Testis (tissue), 2 donors: ENCODE measurements at regions not wholly inside any gene's neighbourhood (a gene's known extent, or its start where the extent isn't known, plus 50 kb on each side); places are given as distances from the start of the nearest gene placed in this dataset.

Experiments used
- DNase-seq: peaks from one replicate; pipeline ENCODE4 v3.0.0-alpha.2; 2019
- H3K27ac ChIP-seq, 2 donors: fragments of 200-600 bp; sonication (generic); one replicate each; pipeline ENCODE4 v1.5.1; 2019
- H3K27me3 ChIP-seq: fragments of 200-600 bp; sonication (generic); one replicate; pipeline ENCODE4 v1.5.1; 2019
- H3K36me3 ChIP-seq: fragments of 200-600 bp; sonication (generic); one replicate; pipeline ENCODE4 v1.5.1; 2017; ENCODE audit warnings: low read depth; ENCODE audit errors: missing control alignments
- H3K4me1 ChIP-seq: fragments of 200-600 bp; sonication (generic); one replicate; pipeline ENCODE4 v1.5.1; 2019
- H3K4me3 ChIP-seq, 2 donors: fragments of 200-600 bp; sonication (generic); one replicate each; pipeline ENCODE4 v1.5.1; 2017 to 2019
- H3K9me3 ChIP-seq: fragments of 200-600 bp; sonication (generic); one replicate; pipeline ENCODE4 v1.5.1; 2017
- CTCF ChIP-seq, 3 experiments: fragments of 450-650 bp in 2 of 3; fragments of 200-600 bp in 1 of 3; sonication (generic) in 1 of 3; IDR thresholded peaks; one replicate each; pipeline ENCODE4 v1.5.1; 2016 to 2019; ENCODE audit warnings: antibody characterized with exemption in 3 of 3, mild to moderate bottlenecking in 2 of 3, moderate library complexity in 1 of 3
- POLR2A ChIP-seq: fragments of 450-650 bp; IDR thresholded peaks from one replicate; pipeline ENCODE4 v1.6.1; 2017; ENCODE audit warnings: antibody characterized with exemption, mild to moderate bottlenecking, moderate library complexity
- WGBS, 2 donors: methylation state at CpG; one replicate each; pipeline ENCODE4 v1.1.5; 2018; 5-methylcytosine and 5-hydroxymethylcytosine counted together
- intact Hi-C: fragments of 100-400 bp; cut with DNase I; formaldehyde crosslinking; loops from one replicate; pipeline ENCODE4 v1.15.1; 2023; ENCODE audit warnings: low total_unique reads

- intact Hi-C loops = no loop called here
- 67 to 72% methylated on average over 11 of the region's 11 CpGs for WGBS, 2 donors
- Histone ChIP-seq H3K27ac (no peak overlapping the region), H3K36me3 (no peaks in the 10 kb centered on the region), H3K9me3 (no peaks in the 10 kb centered on the region), H3K4me3 (no peak overlapping the region), H3K27me3 (no peaks in the 10 kb centered on the region), H3K4me1 (no peaks in the 10 kb centered on the region)
- DNase-seq = peak; percentile 52
- TF ChIP-seq CTCF (IDR thresholded peaks at IDR 0.05) = no peak
- TF ChIP-seq POLR2A = no peak
Observed at GRCh38 chr20:22768266-22769178, 184.2 kb upstream of the FOXA2 start.

GRCh38 chr20:22770241-22770800 is 185.9 kb upstream of the FOXA2 start:
- Histone ChIP-seq H3K27ac (no peak overlapping the region), H3K4me3 (no peak overlapping the region), H3K27me3 (no peaks in the 10 kb centered on the region), H3K36me3 (no peaks in the 10 kb centered on the region), H3K9me3 (no peaks in the 10 kb centered on the region), H3K4me1 (no peaks in the 10 kb centered on the region)
- no peak for DNase-seq
- intact Hi-C loops = no loop called here
- no peak for TF ChIP-seq POLR2A
- TF ChIP-seq CTCF (IDR thresholded peaks at IDR 0.05) = no peak

- WGBS, 2 donors = 82 to 92% methylated on average over 4 to 5 of the region's 5 CpGs
- H3K27me3 ChIP-seq = no peaks in the 10 kb centered on the region
- DNase-seq = no peak
- intact Hi-C loops = no loop called here
- H3K27ac ChIP-seq = no peak overlapping the region
- no peak for TF ChIP-seq POLR2A
- no peak for TF ChIP-seq CTCF (IDR thresholded peaks at IDR 0.05)
- no peaks in the 10 kb centered on the region for H3K36me3 ChIP-seq
- H3K4me1 ChIP-seq = no peaks in the 10 kb centered on the region
- no peak overlapping the region for H3K4me3 ChIP-seq
- H3K9me3 ChIP-seq = no peaks in the 10 kb centered on the region
Observed at GRCh38 chr20:22771706-22772105, 187.3 kb upstream of the FOXA2 start.

- no peaks in the 10 kb centered on the region for H3K9me3 ChIP-seq
- H3K27me3 ChIP-seq = no peaks in the 10 kb centered on the region
- no peak overlapping the region for H3K27ac ChIP-seq
- no peak overlapping the region for H3K4me3 ChIP-seq
- H3K36me3 ChIP-seq = no peaks in the 10 kb centered on the region
- intact Hi-C loops = no loop called here
- WGBS, 2 donors = 50 to 54% methylated on average over 3 of the region's 3 CpGs
- TF ChIP-seq POLR2A (no peak), CTCF (IDR thresholded peaks at IDR 0.05) (no peak)
- no peak for DNase-seq
- H3K4me1 ChIP-seq = no peaks in the 10 kb centered on the region
Observed at GRCh38 chr20:22773344-22773743, 189.0 kb upstream of the FOXA2 start.

- H3K4me3 ChIP-seq = no peak overlapping the region
- no peaks in the 10 kb centered on the region for H3K27me3 ChIP-seq
- intact Hi-C loops = no loop called here
- H3K4me1 ChIP-seq = no peaks in the 10 kb centered on the region
- no peak overlapping the region for H3K27ac ChIP-seq
- H3K36me3 ChIP-seq = no peaks in the 10 kb centered on the region
- H3K9me3 ChIP-seq = no peaks in the 10 kb centered on the region
- no peak for DNase-seq
- 82 to 89% methylated on average over 1 of the region's 1 CpG for WGBS, 2 donors
- no peak for TF ChIP-seq CTCF (IDR thresholded peaks at IDR 0.05)
- no peak for TF ChIP-seq POLR2A
Observed at GRCh38 chr20:22775256-22775655, 190.9 kb upstream of the FOXA2 start.
